ENCODE measurements at regions not wholly inside any gene's neighbourhood (a gene's known extent, or its start where the extent isn't known, plus 50 kb on each side); places are given as distances from the start of the nearest gene placed in this dataset.
"Not testable (repeated sequence)": the region's sequence is repeated elsewhere in the genome, so short reads cannot be mapped to it uniquely, and the experiment has no call there.

GRCh38 chr1:65026235-65026634 is 59.9 kb upstream of the JAK1 start:
- H3K4me1 ChIP-seq (ENCODE audit: control insufficient read depth, extremely low read depth, insufficient read depth, low read length), result peaks cover 3% of the 10 kb centered on the region
- H3K9ac ChIP-seq (ENCODE audit: control insufficient read depth, extremely low read depth, insufficient read depth, low read length), result no peak overlapping the region
- FAIRE-seq (no peak), DNase-seq (ENCODE audit: low read depth, low spot score) (no peak)
- dilution Hi-C loops (cut with MboI; ENCODE audit: extremely low pct_ligation_motif_present, low sequenced_read_pairs), result no loop called here
- H3K27ac ChIP-seq (ENCODE audit: control insufficient read depth, insufficient read depth, low read length), result no peak overlapping the region
- no peaks in the 10 kb centered on the region for H3K9me3 ChIP-seq (ENCODE audit: control insufficient read depth, low read depth, low read length)
- H3K79me2 ChIP-seq (ENCODE audit: control insufficient read depth, insufficient read depth, low read length), result no peaks in the 10 kb centered on the region
- peaks cover 6% of the 10 kb centered on the region for H3K27me3 ChIP-seq (ENCODE audit: control insufficient read depth, extremely low read depth, insufficient read depth, low read length)
- no peaks in the 10 kb centered on the region for H4K20me1 ChIP-seq (ENCODE audit: control insufficient read depth, extremely low read depth, insufficient read depth, low read length)
- H2AFZ ChIP-seq (ENCODE audit: control insufficient read depth, low read length), result no peak overlapping the region
- H3K9me1 ChIP-seq (ENCODE audit: control insufficient read depth, extremely low read depth, insufficient read depth, low read length), result no peaks in the 10 kb centered on the region
- no peak overlapping the region for H3K4me3 ChIP-seq (ENCODE audit: control insufficient read depth in 2 of 3, extremely low read depth in 1 of 3, insufficient read depth in 2 of 3, low read depth in 1 of 3, low read length in 3 of 3)
- no peak overlapping the region for H3K4me2 ChIP-seq (ENCODE audit: control insufficient read depth, extremely low read depth, insufficient read depth, low read depth, low read length)
- TF ChIP-seq CTCF (optimal IDR thresholded peaks at IDR 0.05 in 1 of 3, IDR thresholded peaks at IDR 0.05 in 1 of 3, conservative IDR thresholded peaks at IDR 0.05 in 1 of 3; ENCODE audit: extremely low read depth in 1 of 3, insufficient read depth in 2 of 3, low read length in 3 of 3), result no peak
- no peak for TF ChIP-seq EZH2 (IDR thresholded peaks at IDR 0.05; ENCODE audit: low read length)
- no peaks in the 10 kb centered on the region for H3K36me3 ChIP-seq (ENCODE audit: control insufficient read depth in 2 of 2, extremely low read depth in 1 of 2, insufficient read depth in 2 of 2, low read length in 2 of 2)

- dilution Hi-C loops (cut with MboI; ENCODE audit: extremely low pct_ligation_motif_present, low sequenced_read_pairs), result no loop called here
- no peak for FAIRE-seq
Measured at GRCh38 chr1:65027666-65028358, 61.5 kb upstream of the JAK1 start.

GRCh38 chr1:65029434-65029833 is 63.1 kb upstream of the JAK1 start:
- FAIRE-seq; H3K9ac ChIP-seq (ENCODE audit: control insufficient read depth, extremely low read depth, insufficient read depth, low read length); DNase-seq (ENCODE audit: low read depth, low spot score); H3K79me2 ChIP-seq (ENCODE audit: control insufficient read depth, insufficient read depth, low read length); H3K4me2 ChIP-seq (ENCODE audit: control insufficient read depth, extremely low read depth, insufficient read depth, low read depth, low read length); H3K27me3 ChIP-seq (ENCODE audit: control insufficient read depth, extremely low read depth, insufficient read depth, low read length); H3K9me3 ChIP-seq (ENCODE audit: control insufficient read depth, low read depth, low read length); H3K36me3 ChIP-seq (ENCODE audit: control insufficient read depth in 2 of 2, extremely low read depth in 1 of 2, insufficient read depth in 2 of 2, low read length in 2 of 2); H3K4me3 ChIP-seq (ENCODE audit: control insufficient read depth in 2 of 3, extremely low read depth in 1 of 3, insufficient read depth in 2 of 3, low read depth in 1 of 3, low read length in 3 of 3); H2AFZ ChIP-seq (ENCODE audit: control insufficient read depth, low read length); dilution Hi-C loops (cut with MboI; ENCODE audit: extremely low pct_ligation_motif_present, low sequenced_read_pairs); H3K9me1 ChIP-seq (ENCODE audit: control insufficient read depth, extremely low read depth, insufficient read depth, low read length); H4K20me1 ChIP-seq (ENCODE audit: control insufficient read depth, extremely low read depth, insufficient read depth, low read length); H3K4me1 ChIP-seq (ENCODE audit: control insufficient read depth, extremely low read depth, insufficient read depth, low read length); H3K27ac ChIP-seq (ENCODE audit: control insufficient read depth, insufficient read depth, low read length): not testable (repeated sequence)

More at GRCh38 chr1:65027666-65028358, 61.5 kb upstream of the JAK1 start:
- DNase-seq (ENCODE audit: low read depth, low spot score), result no peak
- TF ChIP-seq CTCF (optimal IDR thresholded peaks at IDR 0.05 in 1 of 3, IDR thresholded peaks at IDR 0.05 in 1 of 3, conservative IDR thresholded peaks at IDR 0.05 in 1 of 3; ENCODE audit: extremely low read depth in 1 of 3, insufficient read depth in 2 of 3, low read length in 3 of 3), result no peak
- no peak for TF ChIP-seq EZH2 (IDR thresholded peaks at IDR 0.05; ENCODE audit: low read length)
- Histone ChIP-seq H3K27me3 (ENCODE audit: control insufficient read depth, extremely low read depth, insufficient read depth, low read length) (peaks cover 3% of the 10 kb centered on the region), H2AFZ (ENCODE audit: control insufficient read depth, low read length) (no peak overlapping the region), H3K4me2 (ENCODE audit: control insufficient read depth, extremely low read depth, insufficient read depth, low read depth, low read length) (no peak overlapping the region), H3K4me3 (ENCODE audit: control insufficient read depth in 2 of 3, extremely low read depth in 1 of 3, insufficient read depth in 2 of 3, low read depth in 1 of 3, low read length in 3 of 3) (no peak overlapping the region), H3K79me2 (ENCODE audit: control insufficient read depth, insufficient read depth, low read length) (no peaks in the 10 kb centered on the region), H3K9me3 (ENCODE audit: control insufficient read depth, low read depth, low read length) (no peaks in the 10 kb centered on the region), H3K9me1 (ENCODE audit: control insufficient read depth, extremely low read depth, insufficient read depth, low read length) (no peaks in the 10 kb centered on the region), H3K4me1 (ENCODE audit: control insufficient read depth, extremely low read depth, insufficient read depth, low read length) (peaks cover 3% of the 10 kb centered on the region), H3K36me3 (ENCODE audit: control insufficient read depth in 2 of 2, extremely low read depth in 1 of 2, insufficient read depth in 2 of 2, low read length in 2 of 2) (no peaks in the 10 kb centered on the region), H3K27ac (ENCODE audit: control insufficient read depth, insufficient read depth, low read length) (no peak overlapping the region), H3K9ac (ENCODE audit: control insufficient read depth, extremely low read depth, insufficient read depth, low read length) (no peak overlapping the region), H4K20me1 (ENCODE audit: control insufficient read depth, extremely low read depth, insufficient read depth, low read length) (no peaks in the 10 kb centered on the region)

GRCh38 chr1:65034879-65035278 is 68.5 kb upstream of the JAK1 start:
- H3K9me3 ChIP-seq (ENCODE audit: control insufficient read depth, low read depth, low read length); H3K36me3 ChIP-seq (ENCODE audit: control insufficient read depth in 2 of 2, extremely low read depth in 1 of 2, insufficient read depth in 2 of 2, low read length in 2 of 2); FAIRE-seq; H3K27me3 ChIP-seq (ENCODE audit: control insufficient read depth, extremely low read depth, insufficient read depth, low read length); H3K4me2 ChIP-seq (ENCODE audit: control insufficient read depth, extremely low read depth, insufficient read depth, low read depth, low read length); H2AFZ ChIP-seq (ENCODE audit: control insufficient read depth, low read length); H3K79me2 ChIP-seq (ENCODE audit: control insufficient read depth, insufficient read depth, low read length); H3K27ac ChIP-seq (ENCODE audit: control insufficient read depth, insufficient read depth, low read length); H4K20me1 ChIP-seq (ENCODE audit: control insufficient read depth, extremely low read depth, insufficient read depth, low read length); H3K9ac ChIP-seq (ENCODE audit: control insufficient read depth, extremely low read depth, insufficient read depth, low read length); H3K4me1 ChIP-seq (ENCODE audit: control insufficient read depth, extremely low read depth, insufficient read depth, low read length); H3K4me3 ChIP-seq (ENCODE audit: control insufficient read depth in 2 of 3, extremely low read depth in 1 of 3, insufficient read depth in 2 of 3, low read depth in 1 of 3, low read length in 3 of 3); DNase-seq (ENCODE audit: low read depth, low spot score); H3K9me1 ChIP-seq (ENCODE audit: control insufficient read depth, extremely low read depth, insufficient read depth, low read length); dilution Hi-C loops (cut with MboI; ENCODE audit: extremely low pct_ligation_motif_present, low sequenced_read_pairs): not testable (repeated sequence)

All from keratinocyte (primary cell).